DOHH2 (cell line): ENCODE measurements at regions not wholly inside any gene's neighbourhood (a gene's known extent, or its start where the extent isn't known, plus 50 kb on each side); places are given as distances from the start of the nearest gene placed in this dataset.
"Not testable (repeated sequence)": the region's sequence is repeated elsewhere in the genome, so short reads cannot be mapped to it uniquely, and the experiment has no call there.

Experiments used
- EZH2phosphoT487 ChIP-seq: fragments of 200-600 bp; sonication (generic); IDR thresholded peaks from 2 replicates; pipeline ENCODE4 v1.6.1; 2017; ENCODE audit warnings: borderline replicate concordance, mild to moderate bottlenecking, antibody characterized with exemption, low read length, moderate library complexity, mixed read lengths
- TF ChIP-seq, protein P1 (sequence below): fragments of 200-600 bp; sonication (generic); IDR thresholded peaks from one replicate; pipeline ENCODE4 v1.5.1; 2014; ENCODE audit warnings: antibody characterized with exemption, mild to moderate bottlenecking, low read depth, low read length; ENCODE audit not compliant: poor library complexity, severe bottlenecking

DNA sequence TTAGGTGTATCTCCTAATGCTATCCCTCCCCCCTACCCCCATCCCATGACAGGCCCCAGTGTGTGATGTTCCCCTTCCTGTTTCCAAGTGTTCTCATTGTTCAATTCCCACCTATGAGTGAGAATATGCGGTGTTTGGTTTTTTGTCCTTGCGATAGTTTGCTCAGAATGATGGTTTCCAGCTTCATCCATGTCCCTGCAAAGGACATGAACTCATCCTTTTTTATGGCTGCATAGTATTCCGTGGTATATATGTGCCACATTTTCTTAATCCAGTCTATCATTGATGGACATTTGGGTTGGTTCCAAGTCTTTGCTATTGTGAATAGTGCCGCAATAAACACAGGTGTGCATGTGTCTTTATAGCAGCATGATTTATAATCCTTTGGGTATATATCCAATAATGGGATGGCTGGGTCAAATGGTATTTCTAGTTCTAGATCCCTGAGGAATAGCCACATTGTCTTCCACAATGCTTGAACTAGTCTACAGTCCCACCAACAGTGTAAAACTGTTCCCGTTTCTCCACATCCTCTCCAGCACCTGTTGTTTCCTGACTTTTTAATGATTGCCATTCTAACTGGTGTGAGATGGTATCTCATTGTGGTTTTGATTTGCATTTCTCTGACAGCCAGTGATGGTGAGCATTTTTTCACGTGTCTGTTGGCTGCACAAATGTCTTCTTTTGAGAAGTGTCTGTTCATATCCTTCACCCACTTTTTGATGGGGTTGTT, 71.5 kb upstream of the VPREB1 start:
- TF ChIP-seq, protein P1, sequence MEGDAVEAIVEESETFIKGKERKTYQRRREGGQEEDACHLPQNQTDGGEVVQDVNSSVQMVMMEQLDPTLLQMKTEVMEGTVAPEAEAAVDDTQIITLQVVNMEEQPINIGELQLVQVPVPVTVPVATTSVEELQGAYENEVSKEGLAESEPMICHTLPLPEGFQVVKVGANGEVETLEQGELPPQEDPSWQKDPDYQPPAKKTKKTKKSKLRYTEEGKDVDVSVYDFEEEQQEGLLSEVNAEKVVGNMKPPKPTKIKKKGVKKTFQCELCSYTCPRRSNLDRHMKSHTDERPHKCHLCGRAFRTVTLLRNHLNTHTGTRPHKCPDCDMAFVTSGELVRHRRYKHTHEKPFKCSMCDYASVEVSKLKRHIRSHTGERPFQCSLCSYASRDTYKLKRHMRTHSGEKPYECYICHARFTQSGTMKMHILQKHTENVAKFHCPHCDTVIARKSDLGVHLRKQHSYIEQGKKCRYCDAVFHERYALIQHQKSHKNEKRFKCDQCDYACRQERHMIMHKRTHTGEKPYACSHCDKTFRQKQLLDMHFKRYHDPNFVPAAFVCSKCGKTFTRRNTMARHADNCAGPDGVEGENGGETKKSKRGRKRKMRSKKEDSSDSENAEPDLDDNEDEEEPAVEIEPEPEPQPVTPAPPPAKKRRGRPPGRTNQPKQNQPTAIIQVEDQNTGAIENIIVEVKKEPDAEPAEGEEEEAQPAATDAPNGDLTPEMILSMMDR = not testable (repeated sequence)
- TF ChIP-seq EZH2phosphoT487 = not testable (repeated sequence)
